ENCODE measurements at regions not wholly inside any gene's neighbourhood (a gene's known extent, or its start where the extent isn't known, plus 50 kb on each side); places are given as distances from the start of the nearest gene placed in this dataset.

DNA sequence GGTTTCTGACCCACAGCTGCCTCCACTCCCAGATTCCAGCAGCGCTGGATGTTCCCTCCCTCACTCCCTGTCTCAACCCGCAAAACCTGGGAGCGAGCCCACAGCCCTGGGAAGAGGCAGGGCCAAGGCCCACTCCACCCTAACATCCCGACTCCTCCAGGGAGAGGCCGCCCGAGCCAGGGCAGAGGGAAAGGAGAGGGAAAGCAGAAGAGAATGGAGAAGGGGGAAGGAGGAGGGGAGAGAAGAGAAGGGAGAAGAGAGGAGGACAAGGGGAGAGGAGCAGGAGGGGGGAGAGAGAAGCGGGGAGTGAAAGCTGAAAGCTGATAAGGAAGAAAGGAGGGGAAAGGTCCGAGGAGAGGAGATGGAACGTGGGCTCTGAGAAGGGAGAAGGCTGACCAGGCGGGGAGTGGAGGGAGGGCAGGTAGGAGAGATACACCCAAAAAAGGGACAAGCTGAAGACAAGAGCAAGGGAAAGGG lies 120.2 kb upstream of the PJA1 start:
- Histone ChIP-seq H3K27me3 (ENCODE audit: insufficient read depth, low read length) (no peaks in the 10 kb centered on the region), H3K79me2 (ENCODE audit: insufficient read depth, low read length) (no peaks in the 10 kb centered on the region), H3K9me3 (ENCODE audit: control insufficient read depth in 1 of 2, insufficient read depth in 1 of 2, low read depth in 1 of 2, low read length in 2 of 2) (no peaks in the 10 kb centered on the region), H3K4me3 (replicated peaks in 1 of 2; ENCODE audit: low read depth in 1 of 2, low read length in 2 of 2) (peak overlapping the region in 1 of 2 experiments; percentile 13; a peak in 1 of 4 replicates), H3K4me1 (ENCODE audit: control insufficient read depth in 1 of 2, insufficient read depth in 2 of 2, low read length in 2 of 2) (no peaks in the 10 kb centered on the region; a peak in 1 of 4 replicates), H3K36me3 (ENCODE audit: control insufficient read depth in 1 of 2, insufficient read depth in 2 of 2, low read length in 2 of 2) (no peaks in the 10 kb centered on the region), H3K27ac (ENCODE audit: low read depth, low read length) (no peak overlapping the region), H3K9ac (ENCODE audit: low read length) (no peak overlapping the region), H4K20me1 (ENCODE audit: insufficient read depth) (no peaks in the 10 kb centered on the region), H2AFZ (ENCODE audit: low read depth, low read length, poor library complexity, severe bottlenecking) (no peak overlapping the region), H3K9me2 (ENCODE audit: insufficient read depth) (no peaks in the 10 kb centered on the region), H3K4me2 (ENCODE audit: low read length) (peak overlapping the region; percentile 55)
- POLR2A ChIA-PET, result interaction anchor here (2.4 kb wide), 1 partner anchor 457 kb away, joined by 10 read pairs; the partner anchor contains the start of gene EFNB1
- DNase-seq (ENCODE audit: low read depth, low spot score) (no peak), ATAC-seq (no peak)
- intact Hi-C loops (cut with micrococcal nuclease), result no loop called here
- TF ChIP-seq FOSL1 (IDR thresholded peaks at IDR 0.05; ENCODE audit: low read depth), result no peak
- no peak for TF ChIP-seq SIN3A (IDR thresholded peaks at IDR 0.05; ENCODE audit: low read depth)
- TF ChIP-seq EZH2 (IDR thresholded peaks at IDR 0.05), result no peak
- no peak for TF ChIP-seq ZFX (IDR thresholded peaks at IDR 0.05)
- no peak for TF ChIP-seq ELF1 (IDR thresholded peaks at IDR 0.05; ENCODE audit: borderline replicate concordance, low read depth)
- TF ChIP-seq, protein P1, sequence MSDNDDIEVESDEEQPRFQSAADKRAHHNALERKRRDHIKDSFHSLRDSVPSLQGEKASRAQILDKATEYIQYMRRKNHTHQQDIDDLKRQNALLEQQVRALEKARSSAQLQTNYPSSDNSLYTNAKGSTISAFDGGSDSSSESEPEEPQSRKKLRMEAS (IDR thresholded peaks at IDR 0.05), result no peak
- TF ChIP-seq RAD21 (IDR thresholded peaks at IDR 0.05; ENCODE audit: low read depth), result no peak
- TF ChIP-seq CEBPB (IDR thresholded peaks at IDR 0.05; ENCODE audit: low read depth), result no peak
- TF ChIP-seq SP1 (IDR thresholded peaks at IDR 0.05; ENCODE audit: low read depth), result no peak
- TF ChIP-seq POLR2AphosphoS5 (IDR thresholded peaks at IDR 0.05; ENCODE audit: low read depth, low read length), result no peak
- no peak for TF ChIP-seq JUND (IDR thresholded peaks at IDR 0.05)
- CTCF ChIA-PET, result no interaction called here
- BruUV-seq (replicated peaks), result no TSS peak
- RAD21 ChIA-PET (ENCODE audit: low non-redundant PET in 1 of 2, low total read pairs in 2 of 2, uncharacterized antibody in 2 of 2, unreplicated experiment in 2 of 2), result no interaction called here

DNA sequence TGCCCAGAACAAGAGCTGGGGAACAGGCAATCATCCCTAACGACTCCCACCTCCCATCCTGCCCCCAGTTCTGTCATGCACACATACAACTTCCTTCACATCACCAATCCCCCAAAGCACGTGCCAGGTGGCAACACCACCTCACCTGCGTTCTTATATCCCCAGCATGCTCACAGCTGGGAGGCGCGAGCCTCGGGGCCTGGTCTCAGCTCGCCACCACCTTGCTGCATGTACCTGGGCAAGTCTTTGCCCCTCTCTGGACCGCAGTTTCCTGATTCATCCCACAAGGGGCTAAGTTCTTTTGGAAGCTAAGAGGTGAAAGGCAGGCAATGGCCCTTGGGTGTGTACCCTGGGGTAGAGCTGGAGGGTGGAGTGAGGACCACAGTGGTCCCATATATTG lies 119.2 kb upstream of the PJA1 start:
- Histone ChIP-seq H2AFZ (ENCODE audit: low read depth, low read length, poor library complexity, severe bottlenecking) (no peak overlapping the region), H3K9me2 (ENCODE audit: insufficient read depth) (no peaks in the 10 kb centered on the region), H3K4me1 (ENCODE audit: control insufficient read depth in 1 of 2, insufficient read depth in 2 of 2, low read length in 2 of 2) (no peaks in the 10 kb centered on the region; a peak in 1 of 4 replicates), H3K4me2 (ENCODE audit: low read length) (no peak overlapping the region), H3K9ac (ENCODE audit: low read length) (no peak overlapping the region), H3K36me3 (ENCODE audit: control insufficient read depth in 1 of 2, insufficient read depth in 2 of 2, low read length in 2 of 2) (no peaks in the 10 kb centered on the region), H3K9me3 (ENCODE audit: control insufficient read depth in 1 of 2, insufficient read depth in 1 of 2, low read depth in 1 of 2, low read length in 2 of 2) (no peaks in the 10 kb centered on the region), H4K20me1 (ENCODE audit: insufficient read depth) (no peaks in the 10 kb centered on the region), H3K27ac (ENCODE audit: low read depth, low read length) (no peak overlapping the region), H3K27me3 (ENCODE audit: insufficient read depth, low read length) (no peaks in the 10 kb centered on the region), H3K79me2 (ENCODE audit: insufficient read depth, low read length) (no peaks in the 10 kb centered on the region), H3K4me3 (replicated peaks in 1 of 2; ENCODE audit: low read depth in 1 of 2, low read length in 2 of 2) (no peak overlapping the region)
- no peak for ATAC-seq
- TF ChIP-seq ZFX (IDR thresholded peaks at IDR 0.05) (no peak), FOSL1 (IDR thresholded peaks at IDR 0.05; ENCODE audit: low read depth) (no peak), EGR1 (IDR thresholded peaks at IDR 0.05; ENCODE audit: low read depth) (no peak), CBX3 (IDR thresholded peaks at IDR 0.05; ENCODE audit: low read depth) (no peak), SP1 (IDR thresholded peaks at IDR 0.05; ENCODE audit: low read depth) (no peak), SIN3A (IDR thresholded peaks at IDR 0.05; ENCODE audit: low read depth) (no peak), TCF7L2 (IDR thresholded peaks at IDR 0.05; ENCODE audit: borderline replicate concordance, extremely low read depth, insufficient read depth, insufficient read length) (no peak)
- TF ChIP-seq, protein P2, sequence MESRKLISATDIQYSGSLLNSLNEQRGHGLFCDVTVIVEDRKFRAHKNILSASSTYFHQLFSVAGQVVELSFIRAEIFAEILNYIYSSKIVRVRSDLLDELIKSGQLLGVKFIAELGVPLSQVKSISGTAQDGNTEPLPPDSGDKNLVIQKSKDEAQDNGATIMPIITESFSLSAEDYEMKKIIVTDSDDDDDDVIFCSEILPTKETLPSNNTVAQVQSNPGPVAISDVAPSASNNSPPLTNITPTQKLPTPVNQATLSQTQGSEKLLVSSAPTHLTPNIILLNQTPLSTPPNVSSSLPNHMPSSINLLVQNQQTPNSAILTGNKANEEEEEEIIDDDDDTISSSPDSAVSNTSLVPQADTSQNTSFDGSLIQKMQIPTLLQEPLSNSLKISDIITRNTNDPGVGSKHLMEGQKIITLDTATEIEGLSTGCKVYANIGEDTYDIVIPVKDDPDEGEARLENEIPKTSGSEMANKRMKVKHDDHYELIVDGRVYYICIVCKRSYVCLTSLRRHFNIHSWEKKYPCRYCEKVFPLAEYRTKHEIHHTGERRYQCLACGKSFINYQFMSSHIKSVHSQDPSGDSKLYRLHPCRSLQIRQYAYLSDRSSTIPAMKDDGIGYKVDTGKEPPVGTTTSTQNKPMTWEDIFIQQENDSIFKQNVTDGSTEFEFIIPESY (IDR thresholded peaks at IDR 0.05; ENCODE audit: extremely low read depth, insufficient replicate concordance, low read length), result no peak
- no TSS peak for BruUV-seq (replicated peaks)
- no peak for DNase-seq (ENCODE audit: low read depth, low spot score)
- CTCF ChIA-PET, result interaction anchor here (1.0 kb wide), 1 partner anchor 456 kb away, joined by 4 read pairs; the partner anchor contains the start of gene EFNB1
- RAD21 ChIA-PET (ENCODE audit: low non-redundant PET in 1 of 2, low total read pairs in 2 of 2, uncharacterized antibody in 2 of 2, unreplicated experiment in 2 of 2), result no interaction called here
- POLR2A ChIA-PET, result interaction anchor here (2.4 kb wide), 1 partner anchor 456 kb away, joined by 10 read pairs; the partner anchor contains the start of gene EFNB1
- intact Hi-C loops (cut with micrococcal nuclease), result no loop called here
